NAMALWA (cell line): ENCODE measurements at regions not wholly inside any gene's neighbourhood (a gene's known extent, or its start where the extent isn't known, plus 50 kb on each side); places are given as distances from the start of the nearest gene placed in this dataset.
"Not testable (repeated sequence)": the region's sequence is repeated elsewhere in the genome, so short reads cannot be mapped to it uniquely, and the experiment has no call there.

ENCODE experiments used
- DNase-seq: peaks from one replicate; pipeline ENCODE4 v3.0.0-alpha.2; 2015; ENCODE audit warnings: low spot score

DNA sequence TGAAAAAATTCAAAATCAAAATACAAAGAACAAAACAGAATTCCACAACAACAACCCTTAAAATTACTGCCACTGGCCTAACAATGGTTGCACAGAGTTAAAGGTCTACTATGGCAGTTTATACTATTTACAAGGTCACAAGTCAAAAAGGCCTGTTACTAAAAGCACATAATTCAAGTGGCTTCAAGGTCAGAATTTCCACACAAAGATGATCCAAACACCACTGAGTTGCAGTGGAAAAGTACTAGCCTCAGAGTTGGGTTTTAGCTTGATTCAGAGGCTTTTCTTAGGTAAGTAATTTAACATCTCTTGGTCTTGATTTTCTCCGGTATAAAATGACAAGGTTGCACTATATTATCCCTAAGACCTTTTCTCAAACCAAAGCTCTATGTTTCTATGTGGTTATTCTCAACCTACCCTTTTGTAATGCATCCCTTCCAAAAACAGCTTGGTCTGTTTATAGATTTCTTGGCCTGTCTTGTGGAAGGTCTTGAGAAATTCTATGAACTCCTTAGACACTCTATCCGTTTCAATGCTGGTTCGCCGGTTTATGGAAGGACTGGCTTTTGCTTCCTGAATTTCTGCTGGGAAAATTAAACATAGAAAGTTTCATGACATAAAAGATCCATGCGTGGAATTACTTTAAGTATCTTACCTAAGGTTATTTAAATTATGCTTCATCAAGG lies 69.5 kb downstream of the MDH2 start:
- not testable (repeated sequence) for DNase-seq

DNA sequence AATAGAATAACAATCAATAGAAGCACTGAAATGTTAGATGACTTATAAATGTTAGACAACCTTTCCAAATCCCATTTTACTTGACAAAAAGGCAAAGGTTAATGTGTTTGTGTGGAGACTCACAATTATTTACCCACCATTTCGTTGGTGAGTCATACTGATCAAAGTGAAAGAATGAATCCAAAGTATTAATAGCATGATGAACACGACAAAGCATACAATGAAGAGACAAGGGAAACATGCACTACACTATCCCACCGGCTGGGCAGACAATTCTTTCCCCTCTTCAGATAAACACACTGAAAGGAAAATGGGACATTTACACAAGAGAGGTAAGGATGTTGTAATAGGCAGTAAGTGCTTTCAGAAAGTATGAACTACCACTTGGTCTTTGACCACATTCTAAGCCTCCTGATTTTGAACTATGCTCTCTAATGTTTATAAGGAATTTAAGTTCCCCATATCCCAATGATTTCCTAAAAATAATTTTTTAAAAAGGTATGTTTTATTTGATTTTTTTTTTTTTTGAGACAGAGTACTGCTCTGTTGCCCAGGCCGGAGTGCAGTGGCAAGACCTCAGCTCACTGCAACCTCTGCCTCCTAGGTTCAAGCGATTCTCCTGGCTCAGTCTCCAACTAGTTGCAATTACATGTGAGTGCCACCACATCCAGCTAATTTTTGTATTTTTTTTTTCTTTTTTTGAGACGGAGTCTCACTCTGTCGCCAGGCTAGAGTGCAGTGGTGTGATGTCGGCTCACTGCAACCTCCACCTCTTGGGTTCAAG lies 70.5 kb downstream of the MDH2 start:
- not testable (repeated sequence) for DNase-seq

DNA sequence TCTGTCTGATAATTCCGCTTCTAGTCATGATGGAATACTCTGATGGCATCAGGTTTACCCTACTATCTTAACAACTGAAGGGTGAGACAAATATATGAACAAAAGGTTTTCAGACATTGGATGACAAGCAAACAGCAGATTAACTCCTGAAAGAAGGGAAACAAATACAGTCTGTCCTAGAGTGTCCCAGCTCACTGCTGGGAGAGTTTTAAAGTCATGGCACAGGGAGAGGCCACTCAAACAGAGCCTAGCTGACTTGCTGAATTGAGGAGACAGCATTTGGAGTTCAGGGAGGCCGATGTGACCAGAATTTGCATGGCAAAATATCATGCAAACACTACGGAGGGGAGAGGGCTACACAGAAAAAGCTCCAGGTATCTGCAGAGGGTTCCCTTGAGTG lies 73.1 kb downstream of the MDH2 start:
- DNase-seq, result peak; percentile 19

DNA sequence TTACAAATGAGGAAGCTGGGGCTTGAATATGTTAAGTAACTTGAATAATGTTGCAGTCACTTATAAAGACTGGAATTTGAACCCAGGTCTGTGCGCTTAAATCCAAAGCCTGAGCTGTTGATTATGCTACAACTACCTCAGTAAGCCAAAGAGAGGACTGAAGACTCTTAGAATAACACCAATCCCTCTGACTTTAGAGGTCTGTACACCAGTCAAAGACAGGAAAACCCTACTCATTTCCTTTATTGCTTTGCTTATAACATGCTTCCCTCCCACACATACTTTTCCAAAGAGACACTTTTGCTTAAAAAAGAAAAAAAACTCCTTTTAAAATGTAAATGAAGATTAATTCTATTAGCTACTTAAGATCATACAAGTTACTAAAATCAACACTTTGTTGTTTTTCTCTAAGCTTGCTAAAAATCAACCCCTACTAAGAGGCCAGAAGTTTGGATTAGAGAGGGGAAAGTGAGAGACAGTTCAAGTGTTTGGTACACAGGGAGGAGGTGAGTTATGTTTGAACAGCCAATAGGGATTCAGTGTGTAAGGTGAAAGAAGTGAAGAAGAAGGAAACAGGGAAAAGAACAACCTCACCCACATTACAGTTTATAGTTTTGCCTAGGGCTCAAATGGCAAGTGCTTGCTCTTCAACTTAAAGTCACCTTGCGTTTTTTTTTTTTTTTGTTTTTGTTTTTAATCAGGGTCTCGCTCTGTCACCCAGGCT lies 74.8 kb downstream of the MDH2 start:
- DNase-seq, result no peak

DNA sequence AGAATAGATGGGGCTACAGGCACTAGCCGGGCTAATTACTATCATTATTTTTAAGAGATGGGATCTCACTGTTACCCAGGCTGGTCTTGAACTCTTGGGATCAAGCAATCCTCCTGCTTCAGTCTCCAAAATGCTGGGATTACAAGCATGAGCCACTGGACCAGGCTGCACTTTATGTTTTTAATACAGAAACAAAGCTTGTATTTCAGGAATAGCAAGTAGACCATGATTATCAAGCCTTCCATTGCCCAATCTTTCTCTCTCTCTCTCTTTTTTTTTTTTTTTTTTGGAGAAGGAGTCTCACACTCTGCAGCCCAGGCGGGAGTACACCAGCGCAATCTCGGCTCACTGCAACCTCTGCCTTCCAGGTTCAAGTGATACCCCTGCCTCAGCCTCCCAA lies 75.4 kb downstream of the MDH2 start:
- no peak for DNase-seq

DNA sequence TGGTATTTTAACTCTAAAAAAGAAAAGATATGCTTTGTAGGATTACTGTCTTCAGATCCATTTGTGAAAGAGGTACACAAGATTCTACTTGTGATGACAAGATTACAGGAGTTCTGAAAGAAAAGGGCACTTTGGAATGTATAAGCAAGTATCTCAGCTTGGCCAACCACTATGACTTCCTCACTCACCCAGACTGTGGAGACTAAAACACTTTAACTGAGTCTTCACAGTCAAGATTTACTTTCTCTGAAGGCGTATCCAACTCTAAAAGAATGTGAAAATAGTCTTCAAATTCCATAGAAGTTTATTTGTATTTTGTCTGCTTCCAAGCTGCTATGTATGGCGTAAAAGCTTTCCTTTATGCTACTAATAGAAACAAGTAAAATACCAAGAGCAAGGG lies 76.1 kb upstream of the SRRM3 start:
- DNase-seq, result no peak

DNA sequence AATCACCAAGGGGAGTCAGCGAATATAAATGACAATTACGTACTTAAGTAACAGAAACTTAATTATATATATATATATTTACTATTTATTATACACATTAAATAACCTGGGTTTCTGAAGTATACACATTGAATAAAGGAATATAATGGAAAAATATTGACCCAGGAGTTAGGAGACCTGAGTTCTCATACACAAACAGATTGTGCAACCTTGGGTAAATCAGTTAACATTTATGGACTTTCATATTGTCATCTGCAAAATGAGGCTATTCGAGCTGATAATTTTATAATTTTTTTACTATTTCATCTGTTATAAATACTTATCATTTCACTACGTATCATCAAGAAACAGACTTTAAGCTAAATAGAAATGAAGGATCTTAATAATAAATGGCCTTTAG lies 75.1 kb upstream of the SRRM3 start:
- no peak for DNase-seq

DNA sequence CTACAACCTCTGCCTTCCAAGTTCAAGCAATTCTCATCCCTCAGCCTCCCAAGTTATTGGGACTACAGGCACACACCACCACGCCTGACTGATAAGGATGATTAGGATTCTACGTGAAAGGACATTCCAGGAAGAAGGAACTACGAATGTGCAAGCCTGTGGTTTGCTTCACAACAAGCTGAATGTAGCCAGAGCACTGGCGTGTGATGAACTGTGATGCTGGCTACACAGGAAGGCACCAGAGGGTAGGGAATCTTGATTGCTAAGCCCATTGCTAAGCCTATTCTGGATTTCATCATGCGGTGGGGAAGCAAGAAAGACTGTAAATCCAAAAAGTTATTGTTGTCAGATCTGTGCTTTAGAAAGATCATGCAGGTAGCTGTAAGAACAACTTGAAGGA lies 72.3 kb upstream of the SRRM3 start:
- no peak for DNase-seq

DNA sequence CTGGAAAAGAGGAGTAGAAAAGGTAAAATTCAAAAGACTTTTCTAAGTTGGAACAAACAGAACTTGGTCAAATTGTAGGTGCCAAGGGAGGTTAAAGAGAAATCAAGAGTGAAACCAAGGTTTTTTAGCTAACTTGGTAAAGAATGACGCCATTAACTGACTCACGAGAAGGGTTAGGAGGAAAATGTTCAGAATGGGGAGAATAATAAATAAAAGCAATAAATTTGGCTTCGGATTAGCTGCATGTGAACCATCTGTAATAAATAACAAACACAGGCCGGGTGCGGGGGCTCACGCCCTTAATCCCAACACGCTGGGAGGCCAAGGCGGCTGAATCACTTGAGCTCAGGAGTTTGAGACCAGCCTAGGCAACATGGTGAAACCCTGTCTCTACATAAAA lies 71.9 kb upstream of the SRRM3 start:
- DNase-seq, result no peak

DNA sequence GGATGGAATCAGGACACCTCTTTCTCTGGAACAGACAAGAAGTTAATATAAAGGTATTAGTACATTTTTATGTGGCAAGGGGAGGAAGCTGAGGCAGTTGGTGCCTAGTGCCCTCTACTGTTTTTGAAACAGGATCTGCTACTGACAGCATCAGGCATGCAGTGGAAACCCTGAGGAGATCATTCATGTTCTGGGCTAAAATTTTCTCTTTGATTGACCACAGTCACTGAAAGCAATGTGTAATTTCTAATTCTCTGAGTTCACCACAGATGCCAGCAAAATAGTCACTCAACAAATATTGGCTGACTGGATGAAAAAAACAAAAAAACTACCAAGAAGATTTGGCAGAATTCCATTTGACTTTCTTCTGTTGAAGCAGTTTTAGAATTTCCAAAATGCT lies 71.0 kb upstream of the SRRM3 start:
- DNase-seq, result peak; percentile 56

DNA sequence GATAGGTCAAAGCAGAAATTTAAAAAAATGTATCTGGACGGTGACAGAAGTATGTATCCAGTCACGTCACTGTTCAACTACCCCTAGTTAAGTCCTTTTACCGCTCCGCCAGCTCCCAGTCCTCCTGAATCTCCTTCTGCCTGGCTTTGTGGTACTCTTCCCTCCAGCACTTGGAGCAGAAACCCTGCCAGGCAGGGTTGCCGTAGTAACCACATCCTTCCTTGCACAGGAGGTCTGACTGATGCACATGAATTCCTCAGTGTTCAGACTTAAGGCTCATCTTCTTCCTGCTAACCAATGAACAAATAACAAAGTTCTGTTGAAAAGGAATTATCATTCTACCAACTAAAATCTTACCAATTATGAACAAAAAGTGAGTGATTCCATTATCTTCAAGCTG lies 69.8 kb upstream of the SRRM3 start:
- DNase-seq, result not testable (repeated sequence)

DNA sequence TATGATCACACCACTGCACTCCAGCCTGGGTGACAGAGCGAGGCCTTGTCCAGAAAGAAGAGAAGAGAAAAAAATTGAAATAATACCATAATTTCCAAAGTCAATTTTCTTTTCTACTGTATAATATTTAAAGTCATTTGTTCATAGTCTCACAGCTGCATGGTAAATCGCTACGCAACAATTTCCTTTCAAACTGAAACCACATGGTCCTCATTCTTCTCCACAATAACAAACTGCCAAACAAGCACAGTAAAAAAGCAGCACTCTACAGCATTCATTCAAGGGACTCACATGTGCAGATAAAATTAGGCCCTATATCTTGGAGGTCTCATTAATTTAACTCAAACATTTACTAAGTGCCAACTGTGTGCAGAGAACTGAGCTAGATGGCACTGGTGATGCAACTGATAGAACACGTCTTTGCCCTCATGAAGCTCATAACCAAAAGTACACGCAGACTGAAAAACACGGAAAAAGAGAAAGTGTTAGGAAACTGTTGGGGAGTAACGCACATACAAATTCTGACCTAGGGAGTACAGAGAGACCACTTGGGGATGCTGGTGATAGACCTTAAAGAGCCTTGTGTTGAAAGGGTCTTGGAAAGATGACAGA lies 68.4 kb upstream of the SRRM3 start:
- no peak for DNase-seq

DNA sequence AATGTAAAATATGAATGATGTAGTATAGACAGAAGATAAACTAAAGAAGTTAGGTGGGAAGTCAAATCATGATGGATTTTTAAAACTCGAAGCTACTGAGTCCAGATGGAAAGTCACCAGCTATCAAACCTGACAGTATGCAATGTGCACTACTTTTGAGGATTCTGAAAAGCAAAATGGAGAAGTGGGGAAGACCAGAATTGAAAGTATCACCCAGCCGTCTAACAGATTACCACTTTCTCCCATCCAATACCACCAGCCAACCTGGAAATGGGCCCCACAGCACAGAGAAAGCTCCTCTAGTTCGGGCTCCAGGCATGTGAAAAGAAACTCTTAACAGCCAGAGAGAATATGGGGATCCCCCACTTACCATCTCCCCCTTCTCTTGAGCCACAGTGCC lies 67.9 kb upstream of the SRRM3 start:
- DNase-seq, result no peak

DNA sequence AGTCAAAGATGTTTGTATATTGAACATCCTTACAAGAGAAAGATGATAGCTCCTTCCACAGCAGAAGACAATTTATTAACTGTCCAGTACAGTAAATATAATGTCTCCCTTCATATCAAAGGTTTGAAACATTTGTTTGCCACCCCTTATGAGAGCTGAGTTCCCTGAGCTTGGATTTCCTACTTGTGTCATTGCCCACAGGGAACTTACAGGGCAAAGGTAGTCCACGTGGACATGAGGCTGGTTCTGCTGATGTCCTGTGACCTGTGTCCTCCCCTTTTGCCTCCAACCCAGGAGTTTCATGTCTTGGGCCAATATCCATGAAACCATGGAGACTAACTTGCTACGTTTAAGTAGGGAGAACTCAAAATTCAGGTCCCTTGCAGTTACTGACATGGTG lies 66.4 kb upstream of the SRRM3 start:
- not testable (repeated sequence) for DNase-seq

DNA sequence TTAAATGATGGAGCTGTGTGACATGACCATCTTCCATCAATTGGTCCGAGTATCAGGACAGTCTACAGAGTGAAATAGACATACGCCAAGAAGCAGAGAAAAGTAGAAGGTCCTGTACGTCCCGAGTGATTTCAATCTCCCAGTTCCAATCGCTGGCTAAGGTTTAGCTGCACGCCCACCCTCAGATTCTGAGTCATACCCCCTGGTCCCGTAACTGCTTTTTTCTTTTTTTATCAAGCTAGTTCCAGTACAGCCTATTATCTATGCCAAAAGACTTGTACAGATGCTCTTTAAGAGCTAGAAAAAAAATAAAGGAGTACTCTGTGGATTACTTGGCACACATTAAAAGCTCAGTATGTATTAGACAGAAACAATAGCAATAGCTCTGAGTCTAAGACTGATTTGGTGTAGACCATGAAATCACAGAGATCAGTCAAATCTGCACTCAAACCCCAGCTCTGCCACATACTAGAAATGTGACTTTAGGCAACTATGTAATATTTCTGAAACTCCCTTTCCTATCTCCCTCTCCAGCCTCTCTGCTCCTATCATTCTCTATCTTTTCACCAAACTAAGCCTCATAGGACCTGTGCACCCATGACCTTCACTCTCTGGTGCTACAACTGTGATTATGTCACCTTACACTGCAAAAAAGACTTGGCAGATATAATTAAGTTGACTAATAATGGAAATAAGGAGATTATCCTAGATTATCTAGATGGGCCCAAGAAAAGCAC lies 63.0 kb upstream of the SRRM3 start:
- not testable (repeated sequence) for DNase-seq

DNA sequence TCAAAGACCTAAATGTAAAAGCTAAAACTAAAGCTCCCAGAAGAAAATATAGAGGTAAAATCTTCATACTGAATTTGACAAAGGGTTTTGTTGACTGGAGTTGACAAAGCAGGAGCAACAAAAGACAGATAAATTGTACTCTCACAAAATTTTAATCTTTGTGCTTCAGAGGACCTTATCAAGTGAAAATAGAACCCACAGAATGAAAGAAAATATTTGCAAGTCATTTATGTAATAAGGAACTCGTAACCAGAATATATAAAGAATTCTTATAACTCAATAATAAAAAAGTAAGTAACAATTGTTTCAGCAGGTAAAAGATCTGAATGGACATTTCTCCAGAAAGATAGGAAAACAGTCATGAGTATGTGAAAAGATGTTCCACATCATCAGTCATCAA lies 62.0 kb upstream of the SRRM3 start:
- DNase-seq, result no peak

DNA sequence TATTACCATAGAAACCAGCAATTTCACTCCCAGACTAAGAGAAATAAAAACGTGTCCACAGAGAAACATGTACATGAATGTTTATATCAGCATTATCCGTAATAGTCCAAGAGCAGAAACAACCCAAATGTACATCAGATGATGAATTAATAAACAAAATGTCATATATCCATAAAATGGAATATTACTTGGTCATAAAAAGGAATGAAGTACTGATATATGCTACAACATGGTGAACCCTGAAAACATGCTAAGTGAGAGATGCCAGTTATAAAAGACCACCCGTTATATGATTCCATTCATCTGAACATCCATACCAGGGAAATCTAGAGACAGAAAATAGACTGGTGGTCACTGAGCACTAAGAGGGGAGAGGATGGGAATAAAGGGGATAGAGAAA lies 61.4 kb upstream of the SRRM3 start:
- not testable (repeated sequence) for DNase-seq

DNA sequence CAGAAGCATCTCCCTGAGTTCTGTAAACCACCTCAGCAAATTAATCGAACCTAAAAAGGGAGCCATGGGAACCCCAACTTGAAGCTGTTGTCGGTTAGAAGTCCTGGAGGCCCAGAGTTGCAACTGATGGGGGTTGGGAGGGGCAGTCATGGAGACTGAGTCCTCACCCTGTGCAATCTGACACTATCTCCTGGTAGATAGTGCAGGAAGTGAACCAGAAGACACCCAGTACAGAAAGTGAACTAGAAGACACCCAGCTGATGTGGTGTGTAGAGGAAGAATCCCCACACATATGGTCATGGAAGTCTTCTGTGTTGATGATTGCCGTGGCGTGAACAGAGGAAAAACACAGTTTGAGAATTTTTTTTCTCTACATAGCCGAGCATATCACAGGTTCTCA lies 58.8 kb upstream of the SRRM3 start:
- DNase-seq, result no peak

DNA sequence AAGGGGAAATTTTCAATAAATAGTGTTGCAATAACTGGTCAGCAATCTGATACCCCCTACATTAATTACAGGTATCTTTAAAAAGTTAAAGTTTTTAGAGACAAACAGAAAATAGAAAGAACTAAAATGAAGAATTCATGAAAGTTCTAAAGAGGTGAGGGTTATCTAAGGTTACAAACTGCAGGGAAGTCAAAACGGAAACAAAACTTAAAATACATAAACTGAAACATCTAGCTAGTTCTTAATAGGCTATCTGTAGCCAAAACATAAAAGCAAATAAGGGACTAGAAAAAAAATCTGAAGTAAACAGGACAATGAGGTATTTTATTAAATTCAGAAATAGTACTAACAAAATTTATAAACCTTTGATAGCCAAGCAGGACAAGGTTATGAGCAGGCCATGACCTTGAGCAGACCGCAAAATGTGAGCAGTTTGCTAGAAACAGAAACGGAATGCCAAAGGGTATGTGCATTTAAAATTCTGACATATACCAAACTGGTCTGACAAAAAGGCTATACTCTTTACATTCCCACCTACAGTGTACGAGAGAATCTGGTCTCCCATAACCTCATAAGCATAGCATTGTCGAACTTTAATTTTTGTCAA lies 56.9 kb upstream of the SRRM3 start:
- not testable (repeated sequence) for DNase-seq

DNA sequence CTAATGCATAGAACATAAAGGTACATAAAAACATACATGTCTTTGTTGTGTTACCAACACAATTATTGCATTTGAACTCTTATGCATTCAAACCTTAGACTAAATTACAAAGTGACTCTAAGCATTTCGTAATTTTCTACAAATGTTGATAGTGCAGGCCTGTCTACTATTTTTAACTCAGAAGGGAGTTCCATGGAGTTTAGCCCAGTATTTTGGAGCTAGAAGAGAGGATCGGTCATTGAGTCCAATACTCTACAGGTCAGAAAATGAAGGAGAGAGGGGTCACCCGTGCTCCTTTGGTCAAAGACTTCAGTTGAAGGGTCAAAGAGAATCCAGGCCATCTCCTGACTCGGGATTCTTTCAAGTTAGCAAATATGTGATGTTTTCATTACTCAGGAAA lies 55.3 kb upstream of the SRRM3 start:
- DNase-seq, result no peak

DNA sequence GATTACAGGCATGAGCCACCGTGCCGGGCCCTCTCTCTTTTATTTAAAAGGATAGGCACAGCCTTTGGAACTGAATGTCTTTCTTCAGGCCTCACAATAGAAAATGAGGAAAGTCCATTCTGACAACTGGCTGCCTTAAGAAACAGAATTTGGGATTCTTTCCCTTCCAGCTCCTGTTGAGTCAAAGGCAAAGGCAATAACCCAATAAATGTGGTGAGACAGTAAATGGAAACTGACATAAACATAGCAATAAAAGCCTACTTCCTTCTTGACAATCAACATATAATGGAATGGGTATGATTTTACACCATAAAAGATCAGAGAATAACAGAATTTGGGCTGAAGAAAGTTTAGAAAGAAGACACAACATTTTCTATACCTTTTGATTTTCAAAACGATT lies 52.7 kb upstream of the SRRM3 start:
- not testable (repeated sequence) for DNase-seq
